H9 (cell line): ENCODE measurements at regions not wholly inside any gene's neighbourhood (a gene's known extent, or its start where the extent isn't known, plus 50 kb on each side); places are given as distances from the start of the nearest gene placed in this dataset.

Experiments used
- DNase-seq: peaks from one replicate; pipeline ENCODE4 v3.0.0-alpha.2; 2017
- H2AFZ ChIP-seq: one replicate; pipeline ENCODE4 v1.6.1; 2013; ENCODE audit warnings: mild to moderate bottlenecking, low read length, control low read depth, moderate library complexity
- H2AK5ac ChIP-seq: 2 replicates; pipeline ENCODE4 v1.6.1; 2013; ENCODE audit warnings: low read length, control low read depth, mixed read lengths; ENCODE audit not compliant: insufficient read length
- H2BK120ac ChIP-seq: one replicate; pipeline ENCODE4 v1.6.1; 2013; ENCODE audit warnings: low read depth, mild to moderate bottlenecking, low read length, control low read depth, inconsistent platforms; ENCODE audit not compliant: poor library complexity, severe bottlenecking
- H2BK12ac ChIP-seq: 2 replicates; pipeline ENCODE4 v1.6.1; 2013; ENCODE audit warnings: low read length, control low read depth, mixed read lengths, low read depth; ENCODE audit not compliant: insufficient read length
- H2BK15ac ChIP-seq: 2 replicates; pipeline ENCODE4 v1.6.1; 2013; ENCODE audit warnings: low read depth, low read length, control low read depth
- H2BK20ac ChIP-seq: one replicate; pipeline ENCODE4 v1.6.1; 2013; ENCODE audit warnings: low read depth, mild to moderate bottlenecking, low read length, control low read depth, inconsistent platforms; ENCODE audit not compliant: poor library complexity, severe bottlenecking
- H2BK5ac ChIP-seq: 2 replicates; pipeline ENCODE4 v1.6.1; 2013; ENCODE audit warnings: low read length, control low read depth, mixed read lengths; ENCODE audit not compliant: insufficient read length
- H3K14ac ChIP-seq: 2 replicates; pipeline ENCODE4 v1.6.1; 2013; ENCODE audit warnings: low read length, control low read depth; ENCODE audit not compliant: insufficient read depth
- H3K18ac ChIP-seq: 2 replicates; pipeline ENCODE4 v1.6.1; 2013; ENCODE audit warnings: low read depth, mild to moderate bottlenecking, mixed read lengths, low read length, control low read depth; ENCODE audit not compliant: insufficient read length
- H3K23ac ChIP-seq: 2 replicates; pipeline ENCODE4 v1.6.1; 2013; ENCODE audit warnings: low read length, control low read depth, mixed read lengths, low read depth; ENCODE audit not compliant: insufficient read length
- H3K23me2 ChIP-seq: 2 replicates; pipeline ENCODE4 v1.6.1; 2013; ENCODE audit warnings: low read depth, mild to moderate bottlenecking, mixed read lengths, low read length, control low read depth; ENCODE audit not compliant: insufficient read length, poor library complexity, severe bottlenecking
- H3K27ac ChIP-seq: 2 replicates; pipeline ENCODE4 v1.5.1; 2013; ENCODE audit warnings: low read length, control low read depth, mixed read lengths, low read depth; ENCODE audit not compliant: insufficient read length
- H3K27me3 ChIP-seq: 2 replicates; pipeline ENCODE4 v1.6.1; 2013; ENCODE audit warnings: low read length, control low read depth, inconsistent platforms; ENCODE audit not compliant: insufficient read depth
- H3K4ac ChIP-seq: 2 replicates; pipeline ENCODE4 v1.6.1; 2013; ENCODE audit warnings: low read depth, mild to moderate bottlenecking, control low read depth, inconsistent platforms, low read length, moderate library complexity
- H3K4me1 ChIP-seq: 2 replicates; pipeline ENCODE4 v1.6.1; 2013; ENCODE audit warnings: low read length, control low read depth, inconsistent platforms; ENCODE audit not compliant: insufficient read depth
- H3K4me2 ChIP-seq: 2 replicates; pipeline ENCODE4 v1.6.1; 2013; ENCODE audit warnings: low read length, control low read depth, mixed read lengths; ENCODE audit not compliant: insufficient read length, insufficient read depth
- H3K56ac ChIP-seq: 2 replicates; pipeline ENCODE4 v1.6.1; 2013; ENCODE audit warnings: low read depth, mild to moderate bottlenecking, mixed read lengths, low read length, control low read depth; ENCODE audit not compliant: insufficient read length
- H3K79me1 ChIP-seq: 2 replicates; pipeline ENCODE4 v1.6.1; 2013; ENCODE audit warnings: low read depth, mild to moderate bottlenecking, moderate library complexity, low read length, control low read depth, inconsistent platforms; ENCODE audit not compliant: insufficient read depth, poor library complexity, severe bottlenecking
- H3K79me2 ChIP-seq: 2 replicates; pipeline ENCODE4 v1.6.1; 2013; ENCODE audit warnings: low read length, control low read depth, inconsistent platforms; ENCODE audit not compliant: insufficient read depth
- H3K9ac ChIP-seq: 2 replicates; pipeline ENCODE4 v1.6.1; 2013; ENCODE audit warnings: low read length, control low read depth, mixed read lengths; ENCODE audit not compliant: insufficient read length; ENCODE audit errors: extremely low read depth
- H3K9me3 ChIP-seq: one replicate; pipeline ENCODE4 v1.6.1; 2013; ENCODE audit warnings: low read depth, low read length, inconsistent platforms; ENCODE audit not compliant: control insufficient read depth
- H3T11ph ChIP-seq: one replicate; pipeline ENCODE4 v1.6.1; 2013; ENCODE audit warnings: mild to moderate bottlenecking, low read length, control low read depth, inconsistent platforms
- H4K20me1 ChIP-seq: one replicate; pipeline ENCODE4 v1.6.1; 2013; ENCODE audit not compliant: control insufficient read depth, insufficient read length, insufficient read depth
- H4K5ac ChIP-seq: 2 replicates; pipeline ENCODE4 v1.6.1; 2013; ENCODE audit warnings: low read depth, mild to moderate bottlenecking, mixed read lengths, low read length, control low read depth; ENCODE audit not compliant: insufficient read length
- H4K8ac ChIP-seq: replicated peaks from 2 replicates; pipeline ENCODE4 v1.6.1; 2013; ENCODE audit warnings: low read length, control low read depth, mixed read lengths, low read depth; ENCODE audit not compliant: insufficient read length
- H4K91ac ChIP-seq: 2 replicates; pipeline ENCODE4 v1.6.1; 2013; ENCODE audit warnings: low read depth, mild to moderate bottlenecking, moderate library complexity, mixed read lengths, low read length, control low read depth; ENCODE audit not compliant: insufficient read length
- H3K27ac Mint-ChIP-seq, 3 experiments: 2 replicates in 2 of 3; 3 replicates in 1 of 3; pipeline ENCODE4 v1.8.0; 2020 to 2021; ENCODE audit warnings: mixed read lengths in 3 of 3, mild to moderate bottlenecking in 1 of 3, moderate library complexity in 1 of 3
- H3K27me3 Mint-ChIP-seq: 2 replicates; pipeline ENCODE4 v1.8.0; 2021; ENCODE audit warnings: low read depth, mild to moderate bottlenecking, moderate library complexity, mixed read lengths
- H3K36me3 Mint-ChIP-seq, 3 experiments: 2 replicates in 2 of 3; 3 replicates in 1 of 3; pipeline ENCODE4 v1.8.0; 2020 to 2021; ENCODE audit warnings: low read depth in 3 of 3, mixed read lengths in 3 of 3; ENCODE audit not compliant: insufficient read depth in 1 of 3
- H3K4me1 Mint-ChIP-seq, 2 experiments: 2 replicates each; pipeline ENCODE4 v1.8.0; 2020; ENCODE audit warnings: mixed read lengths in 2 of 2
- H3K4me3 Mint-ChIP-seq, 2 experiments: 2 replicates in 1 of 2; 3 replicates in 1 of 2; pipeline ENCODE4 v1.8.0; 2020 to 2021; ENCODE audit warnings: mild to moderate bottlenecking in 2 of 2, mixed read lengths in 2 of 2, moderate library complexity in 1 of 2
- H3K9me3 Mint-ChIP-seq, 2 experiments: 2 replicates in 1 of 2; 3 replicates in 1 of 2; pipeline ENCODE4 v1.8.0; 2020; ENCODE audit warnings: mild to moderate bottlenecking in 2 of 2, mixed read lengths in 2 of 2, moderate library complexity in 1 of 2
- WGBS: extraction: QIAGEN DNeasy Blood & Tissue Kit; methylation state at CpG from one replicate; pipeline ENCODE4 v1.1.7; 2013; ENCODE audit warnings: missing lambda C conversion rate, low lambda C conversion rate, mixed read lengths; ENCODE audit not compliant: insufficient read length; ENCODE audit errors: extremely low coverage; 5-methylcytosine and 5-hydroxymethylcytosine counted together
- TF ChIP-seq, protein P1 (sequence below): fragments of 200-600 bp; sonication (generic); conservative IDR thresholded peaks from 3 replicates; pipeline ENCODE4 v1.8.0; 2021; ENCODE audit warnings: antibody characterized with exemption, mild to moderate bottlenecking

DNA sequence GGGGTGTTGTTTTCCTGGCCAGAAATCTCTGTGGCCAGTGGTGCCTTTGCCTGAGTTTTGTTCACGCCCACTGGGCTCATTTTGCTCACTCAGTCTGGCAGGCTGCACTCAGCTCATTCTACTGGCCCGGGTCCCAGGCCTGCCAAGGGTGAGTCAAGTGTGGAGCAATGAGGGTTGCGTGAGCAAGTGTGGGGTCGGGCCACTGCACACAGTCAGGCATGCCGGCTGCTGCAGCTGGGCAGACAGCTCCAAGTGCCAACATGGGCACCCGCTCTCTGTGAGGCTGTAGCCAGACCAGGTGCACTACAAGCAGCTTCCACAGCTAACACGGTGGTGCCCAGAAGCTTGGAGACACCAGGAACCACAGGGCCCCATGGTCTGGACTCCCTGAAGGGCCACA lies 801.1 kb upstream of the RAB6C start:
- H3K9me3 ChIP-seq: no peaks in the 10 kb centered on the region
- Mint-ChIP-seq H3K27me3 (no peaks in the 10 kb centered on the region), H3K27ac (no peak overlapping the region; a peak in 1 of 7 replicates), H3K4me3 (no peak overlapping the region), H3K9me3 (peaks cover 0 to 2% of the 10 kb centered on the region in 2 experiments; a peak in 1 of 5 replicates), H3K4me1 (peaks cover 13% of the 10 kb centered on the region in 2 experiments), H3K36me3 (peaks cover 0 to 2% (median 0%) of the 10 kb centered on the region in 3 experiments; a peak in 2 of 7 replicates)
- no peak overlapping the region for H3K9ac ChIP-seq
- H2BK12ac ChIP-seq: no peak overlapping the region
- no peak overlapping the region for H2BK20ac ChIP-seq
- H3K14ac ChIP-seq: no peak overlapping the region
- no peak overlapping the region for H3K56ac ChIP-seq
- no peaks in the 10 kb centered on the region for H3K79me2 ChIP-seq
- no peak overlapping the region for H3K23ac ChIP-seq
- H2BK5ac ChIP-seq: no peak overlapping the region
- no peak overlapping the region for H4K5ac ChIP-seq
- H3K4me1 ChIP-seq: no peaks in the 10 kb centered on the region
- no peak overlapping the region for H2AK5ac ChIP-seq
- H3K4me2 ChIP-seq: no peak overlapping the region
- H4K8ac ChIP-seq: no peak overlapping the region
- no CpG with 5 or more reads among the region's 7 CpGs for WGBS
- H4K91ac ChIP-seq: no peak overlapping the region
- H4K20me1 ChIP-seq: no peaks in the 10 kb centered on the region
- H3K27ac ChIP-seq: no peak overlapping the region
- no peak overlapping the region for H2BK120ac ChIP-seq
- H3K4ac ChIP-seq: no peak overlapping the region
- no peak overlapping the region for H2AFZ ChIP-seq
- no peak for DNase-seq
- no peak overlapping the region for H3K18ac ChIP-seq
- H3K79me1 ChIP-seq: no peaks in the 10 kb centered on the region
- H2BK15ac ChIP-seq: no peak overlapping the region
- H3K27me3 ChIP-seq: no peaks in the 10 kb centered on the region
- no peak overlapping the region for H3T11ph ChIP-seq
- no peaks in the 10 kb centered on the region for H3K23me2 ChIP-seq
- TF ChIP-seq, protein P1, sequence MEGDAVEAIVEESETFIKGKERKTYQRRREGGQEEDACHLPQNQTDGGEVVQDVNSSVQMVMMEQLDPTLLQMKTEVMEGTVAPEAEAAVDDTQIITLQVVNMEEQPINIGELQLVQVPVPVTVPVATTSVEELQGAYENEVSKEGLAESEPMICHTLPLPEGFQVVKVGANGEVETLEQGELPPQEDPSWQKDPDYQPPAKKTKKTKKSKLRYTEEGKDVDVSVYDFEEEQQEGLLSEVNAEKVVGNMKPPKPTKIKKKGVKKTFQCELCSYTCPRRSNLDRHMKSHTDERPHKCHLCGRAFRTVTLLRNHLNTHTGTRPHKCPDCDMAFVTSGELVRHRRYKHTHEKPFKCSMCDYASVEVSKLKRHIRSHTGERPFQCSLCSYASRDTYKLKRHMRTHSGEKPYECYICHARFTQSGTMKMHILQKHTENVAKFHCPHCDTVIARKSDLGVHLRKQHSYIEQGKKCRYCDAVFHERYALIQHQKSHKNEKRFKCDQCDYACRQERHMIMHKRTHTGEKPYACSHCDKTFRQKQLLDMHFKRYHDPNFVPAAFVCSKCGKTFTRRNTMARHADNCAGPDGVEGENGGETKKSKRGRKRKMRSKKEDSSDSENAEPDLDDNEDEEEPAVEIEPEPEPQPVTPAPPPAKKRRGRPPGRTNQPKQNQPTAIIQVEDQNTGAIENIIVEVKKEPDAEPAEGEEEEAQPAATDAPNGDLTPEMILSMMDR: no peak
